ENCODE measurements at regions not wholly inside any gene's neighbourhood (a gene's known extent, or its start where the extent isn't known, plus 50 kb on each side); places are given as distances from the start of the nearest gene placed in this dataset.

GRCh38 chr16:72311426-72311825 is 139.5 kb upstream of the PMFBP1 start:
- Histone ChIP-seq H3K4ac (replicated peaks; ENCODE audit: insufficient read length, low read depth, low read length) (no peak overlapping the region), H2BK120ac (replicated peaks; ENCODE audit: low read depth, low read length) (no peak overlapping the region), H3K79me2 (ENCODE audit: control insufficient read depth in 1 of 2, insufficient read depth in 2 of 2, low read length in 2 of 2) (no peaks in the 10 kb centered on the region), H2BK12ac (ENCODE audit: low read depth, low read length) (no peak overlapping the region), H3K79me1 (ENCODE audit: low read depth, low read length) (no peaks in the 10 kb centered on the region), H2BK15ac (ENCODE audit: low read length) (no peak overlapping the region), H3K4me2 (ENCODE audit: insufficient read depth in 1 of 2, low read depth in 2 of 2, low read length in 2 of 2) (no peak overlapping the region), H3K14ac (ENCODE audit: insufficient read length) (no peak overlapping the region), H3K4me1 (replicated peaks in 1 of 4; ENCODE audit: control insufficient read depth in 3 of 4, insufficient read depth in 4 of 4, low read length in 3 of 4) (peaks cover 0 to 4% (median 2%) of the 10 kb centered on the region in 4 experiments; a peak in 2 of 7 replicates), H3K27me3 (replicated peaks in 1 of 4; ENCODE audit: control insufficient read depth in 3 of 4, extremely low read depth in 1 of 4, insufficient read depth in 3 of 4, low read length in 3 of 4) (no peaks in the 10 kb centered on the region), H4K91ac (replicated peaks; ENCODE audit: insufficient read length, low read length) (no peak overlapping the region), H3K23me2 (ENCODE audit: low read depth, low read length) (no peaks in the 10 kb centered on the region; the same call in 1 of the 2 replicates), H2BK5ac (ENCODE audit: low read depth, low read length) (no peak overlapping the region), H3K36me3 (ENCODE audit: control insufficient read depth in 2 of 4, insufficient read depth in 4 of 4, low read length in 3 of 4) (no peaks in the 10 kb centered on the region), H4K5ac (ENCODE audit: insufficient read length, low read depth, low read length) (no peak overlapping the region), H2BK20ac (ENCODE audit: low read length) (no peak overlapping the region), H3K4me3 (ENCODE audit: extremely low read depth in 1 of 4, insufficient read depth in 2 of 4, low read depth in 3 of 4, low read length in 4 of 4) (no peak overlapping the region), H3K18ac (ENCODE audit: extremely low read depth, low read length) (no peak overlapping the region), H3K9me3 (ENCODE audit: insufficient read depth in 2 of 2, low read depth in 1 of 2, low read length in 1 of 2) (peaks cover 3 to 8% of the 10 kb centered on the region in 2 experiments; a peak in 1 of 4 replicates), H2AFZ (ENCODE audit: low read length) (no peak overlapping the region), H3K9ac (replicated peaks in 1 of 4; ENCODE audit: extremely low read depth in 1 of 4, low read depth in 3 of 4, low read length in 3 of 4) (no peak overlapping the region), H3K23ac (ENCODE audit: insufficient read length) (no peak overlapping the region), H3K56ac (replicated peaks; ENCODE audit: insufficient read length, low read depth, low read length) (no peak overlapping the region), H2AK5ac (ENCODE audit: low read depth, low read length) (no peak overlapping the region), H3K27ac (ENCODE audit: low read depth, low read length) (no peak overlapping the region), H4K20me1 (replicated peaks in 1 of 2; ENCODE audit: control insufficient read depth in 1 of 2, insufficient read depth in 2 of 2, low read length in 2 of 2) (no peaks in the 10 kb centered on the region), H4K8ac (ENCODE audit: extremely low read depth, insufficient read depth, low read length) (no peak overlapping the region)
- ChIA-PET POLR2A (ENCODE audit: partially characterized antibody) (no interaction called here), CTCF (ENCODE audit: partially characterized antibody) (interaction anchor here (0.6 kb wide), 1 partner anchor 1020 kb away, joined by 3 read pairs; no protein-coding TSS in a partner anchor)
- DNase-seq (ENCODE audit: low read depth in 1 of 2, low spot score in 2 of 2) (no peak), FAIRE-seq (no peak)
- WGBS, 2 experiments (ENCODE audit: extremely low coverage in 1 of 2, insufficient coverage in 1 of 2, insufficient read length in 1 of 2, insufficient replicate concordance in 2 of 2, low coverage in 1 of 2, low lambda C conversion rate in 2 of 2, missing lambda C conversion rate in 1 of 2), result 80% methylated on average over 2 of the region's 2 CpGs; no CpG with 5 or more reads in 1 of the 2 experiments
- TF ChIP-seq YY1 (IDR thresholded peaks at IDR 0.05; ENCODE audit: low read depth, low read length) (no peak), JUN (IDR thresholded peaks at IDR 0.05; ENCODE audit: low read depth, low read length) (no peak), POLR2A (IDR thresholded peaks at IDR 0.05; ENCODE audit: control extremely low read depth in 1 of 2, low read depth in 2 of 2, low read length in 2 of 2) (no peak), HDAC6 (IDR thresholded peaks at IDR 0.05; ENCODE audit: low read depth, low read length) (no peak), SIRT6 (IDR thresholded peaks at IDR 0.05; ENCODE audit: low read length) (no peak), ATF2 (IDR thresholded peaks at IDR 0.05; ENCODE audit: low read length) (no peak)
- TF ChIP-seq, protein P1, sequence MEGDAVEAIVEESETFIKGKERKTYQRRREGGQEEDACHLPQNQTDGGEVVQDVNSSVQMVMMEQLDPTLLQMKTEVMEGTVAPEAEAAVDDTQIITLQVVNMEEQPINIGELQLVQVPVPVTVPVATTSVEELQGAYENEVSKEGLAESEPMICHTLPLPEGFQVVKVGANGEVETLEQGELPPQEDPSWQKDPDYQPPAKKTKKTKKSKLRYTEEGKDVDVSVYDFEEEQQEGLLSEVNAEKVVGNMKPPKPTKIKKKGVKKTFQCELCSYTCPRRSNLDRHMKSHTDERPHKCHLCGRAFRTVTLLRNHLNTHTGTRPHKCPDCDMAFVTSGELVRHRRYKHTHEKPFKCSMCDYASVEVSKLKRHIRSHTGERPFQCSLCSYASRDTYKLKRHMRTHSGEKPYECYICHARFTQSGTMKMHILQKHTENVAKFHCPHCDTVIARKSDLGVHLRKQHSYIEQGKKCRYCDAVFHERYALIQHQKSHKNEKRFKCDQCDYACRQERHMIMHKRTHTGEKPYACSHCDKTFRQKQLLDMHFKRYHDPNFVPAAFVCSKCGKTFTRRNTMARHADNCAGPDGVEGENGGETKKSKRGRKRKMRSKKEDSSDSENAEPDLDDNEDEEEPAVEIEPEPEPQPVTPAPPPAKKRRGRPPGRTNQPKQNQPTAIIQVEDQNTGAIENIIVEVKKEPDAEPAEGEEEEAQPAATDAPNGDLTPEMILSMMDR (IDR thresholded peaks at IDR 0.05; ENCODE audit: control extremely low read depth in 1 of 3, insufficient read depth in 1 of 3, low read depth in 1 of 3, low read length in 3 of 3), result no peak
